DMS53 (cell line): ENCODE measurements at regions not wholly inside any gene's neighbourhood (a gene's known extent, or its start where the extent isn't known, plus 50 kb on each side); places are given as distances from the start of the nearest gene placed in this dataset.
"Not testable (repeated sequence)": the region's sequence is repeated elsewhere in the genome, so short reads cannot be mapped to it uniquely, and the experiment has no call there.

Experiments used
- DNase-seq: peaks from one replicate; lab custom pipeline; 2025; lab: John Stamatoyannopoulos, UW

DNA sequence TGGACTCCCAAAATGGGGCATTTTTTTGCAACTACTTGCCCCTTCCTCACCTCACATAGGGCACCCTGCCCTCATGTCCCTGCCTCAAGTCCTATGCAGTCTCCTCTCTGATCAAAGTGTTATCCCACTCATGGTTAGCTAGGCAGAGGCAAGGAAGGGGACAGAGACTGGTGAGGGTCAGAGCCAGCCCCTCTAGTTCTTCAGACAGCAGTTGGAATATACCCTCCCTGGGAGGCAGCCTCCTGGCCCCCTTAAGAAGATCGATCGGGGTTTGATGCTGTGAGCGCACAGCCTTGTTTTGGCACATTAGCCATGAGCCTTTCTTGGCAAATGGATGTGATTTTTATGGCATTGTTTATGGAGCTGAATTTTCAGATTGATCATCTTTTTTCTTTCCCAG lies 436.9 kb downstream of the BUD13 start:
- DNase-seq, result no peak

GRCh38 chr11:116335078-116335477 lies 437.7 kb downstream of the BUD13 start:
- no peak for DNase-seq

DNA sequence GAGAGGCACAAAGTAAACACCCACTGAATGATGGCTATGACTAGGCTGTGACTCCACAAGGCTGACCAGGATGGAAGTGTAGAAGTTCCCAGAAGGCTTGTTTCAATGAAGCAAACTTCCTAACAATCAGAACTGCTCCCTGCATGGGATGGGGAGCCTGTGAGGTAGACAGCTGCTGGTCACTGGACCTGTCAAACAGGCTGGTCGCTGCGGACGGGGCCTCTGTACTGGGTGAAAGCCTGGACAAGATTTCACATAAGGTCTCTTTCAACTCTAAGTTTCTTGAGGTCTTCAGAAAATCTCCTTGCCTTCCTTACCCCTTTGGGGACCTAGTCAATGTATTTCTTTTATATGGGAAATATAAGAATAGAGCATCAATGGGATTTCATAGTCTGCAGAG lies 438.2 kb downstream of the BUD13 start:
- peak; percentile 34 for DNase-seq

- peak; percentile 19 for DNase-seq
These were observed 439.7 kb downstream of the BUD13 start for GRCh38 chr11:116333001-116333535.

DNA sequence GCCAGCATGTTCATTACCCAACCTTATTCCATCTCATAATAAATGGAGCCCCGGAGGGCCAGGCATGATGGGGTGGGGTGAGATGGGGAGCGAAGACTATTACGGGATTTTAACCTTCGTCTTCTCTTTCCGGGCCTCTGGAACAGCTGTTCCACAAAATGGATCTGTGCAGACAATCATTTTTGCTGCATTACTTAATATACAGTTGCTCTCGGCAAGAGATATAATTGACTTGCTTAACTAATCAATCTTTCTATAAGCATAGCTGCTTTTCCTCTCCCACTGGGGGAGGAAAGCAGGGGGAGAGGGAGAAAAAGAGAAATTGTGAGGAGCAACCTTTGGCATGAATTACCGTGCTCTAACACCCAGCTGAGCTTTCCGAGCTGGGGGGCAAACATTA lies 440.4 kb downstream of the BUD13 start:
- no peak for DNase-seq

GRCh38 chr11:116331381-116331780 lies 441.4 kb downstream of the BUD13 start:
- no peak for DNase-seq

DNA sequence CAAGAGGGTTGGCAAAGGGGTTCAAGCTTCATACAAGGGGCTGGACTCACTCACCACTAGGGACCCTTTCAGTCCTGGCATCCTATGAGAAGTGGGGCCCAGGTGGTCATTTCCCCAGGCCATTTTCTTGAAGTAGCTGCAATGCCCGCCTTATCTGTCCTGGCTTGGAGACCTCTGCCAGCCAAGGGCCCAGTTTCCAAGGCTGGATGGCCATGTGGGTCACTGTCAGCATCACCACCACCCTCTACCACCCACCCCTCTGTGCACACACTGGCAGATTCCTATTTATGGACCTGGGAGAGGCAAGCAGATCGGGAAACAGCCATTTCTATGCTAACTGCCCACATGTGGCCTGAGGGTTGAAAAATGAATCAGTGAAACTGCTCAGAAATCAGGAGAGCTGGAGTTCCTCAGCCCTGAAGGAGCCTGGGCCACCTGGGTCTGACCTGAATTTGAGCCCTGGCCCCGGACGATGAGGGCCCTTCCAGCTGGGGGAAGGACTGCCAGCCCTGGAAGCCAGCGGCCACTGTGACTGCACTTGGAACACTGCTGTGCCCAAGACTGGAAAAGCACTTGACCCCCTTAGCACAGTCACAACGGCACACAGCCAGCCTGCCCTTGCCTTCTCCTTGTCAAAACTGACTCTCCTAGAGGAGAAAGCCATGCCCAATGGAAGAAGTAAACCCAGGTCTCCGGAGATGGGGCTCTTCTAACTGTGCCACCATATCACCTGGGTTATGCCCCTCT lies 442.2 kb downstream of the BUD13 start:
- DNase-seq, result no peak

DNA sequence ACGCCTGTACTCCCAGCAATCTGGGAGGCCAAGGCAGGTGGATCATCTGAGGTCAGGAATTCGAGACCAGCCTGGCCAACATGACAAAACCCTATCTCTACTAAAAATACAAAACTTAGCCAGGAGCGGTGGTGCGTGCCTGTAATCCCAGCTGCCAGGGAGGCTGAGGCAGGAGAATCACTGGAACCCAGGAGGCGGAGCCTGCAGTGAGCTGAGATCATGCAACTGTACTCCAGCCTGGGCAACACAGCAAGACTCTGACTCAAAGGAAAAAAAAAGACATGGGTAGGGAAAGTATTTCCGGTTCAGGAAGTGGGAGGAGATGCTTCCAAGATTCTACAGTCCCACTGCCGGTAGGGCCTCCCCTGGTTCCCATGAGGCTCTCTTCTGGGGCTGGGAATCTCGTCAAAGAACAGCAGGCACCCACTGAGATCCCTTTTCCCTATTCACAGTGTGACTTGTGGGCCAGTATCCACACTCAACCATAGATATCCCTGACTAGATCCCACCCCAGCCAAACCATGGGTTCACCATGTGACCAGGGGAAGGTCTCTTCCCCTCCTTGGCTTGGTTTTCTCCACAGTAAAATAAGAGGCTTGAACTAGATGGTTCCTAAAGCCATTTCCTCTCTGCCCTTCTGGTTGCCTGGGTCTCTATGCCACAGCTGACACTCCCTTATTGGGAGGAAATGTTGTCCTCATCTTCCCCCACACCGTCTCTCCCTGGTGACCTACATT lies 443.3 kb downstream of the BUD13 start:
- DNase-seq, result no peak

DNA sequence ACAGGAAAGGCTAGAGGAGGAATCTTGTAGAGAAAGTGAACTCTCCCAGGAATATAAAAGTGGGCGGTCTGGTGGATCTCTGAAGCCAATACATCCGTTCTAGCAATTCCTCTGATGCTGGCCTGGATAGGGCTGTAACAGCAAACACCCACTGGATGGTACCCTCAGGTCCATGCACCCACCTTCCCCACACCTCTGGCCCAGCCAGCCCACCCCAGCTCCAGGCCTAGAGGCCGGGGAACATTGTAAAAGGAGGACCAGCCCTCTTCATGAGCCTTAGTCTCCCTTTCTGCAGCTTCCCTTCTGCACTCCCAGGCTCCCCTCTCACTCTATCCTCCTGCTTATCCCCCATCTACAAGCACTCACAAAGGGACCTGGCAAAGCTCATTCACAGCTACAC lies 443.9 kb downstream of the BUD13 start:
- DNase-seq, result no peak

DNA sequence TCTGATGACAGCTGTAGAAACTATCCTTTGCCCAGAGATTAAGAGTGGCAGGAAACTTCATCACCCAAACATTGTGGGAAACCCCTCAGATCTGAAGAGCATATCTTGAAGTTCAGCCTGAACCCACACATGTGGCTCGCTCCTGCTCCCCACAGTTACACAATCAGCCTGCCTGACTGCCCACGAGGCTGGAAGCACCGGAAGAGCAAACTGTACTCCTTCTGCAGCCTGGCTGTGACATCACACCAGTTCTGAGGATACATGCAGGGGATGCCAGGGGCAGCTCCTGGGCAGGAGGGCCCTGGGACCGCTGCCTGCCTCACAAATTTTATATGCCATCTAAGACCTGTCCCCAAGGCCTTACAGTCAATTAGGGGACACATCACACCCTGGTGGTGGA lies 444.4 kb downstream of the BUD13 start:
- no peak for DNase-seq

DNA sequence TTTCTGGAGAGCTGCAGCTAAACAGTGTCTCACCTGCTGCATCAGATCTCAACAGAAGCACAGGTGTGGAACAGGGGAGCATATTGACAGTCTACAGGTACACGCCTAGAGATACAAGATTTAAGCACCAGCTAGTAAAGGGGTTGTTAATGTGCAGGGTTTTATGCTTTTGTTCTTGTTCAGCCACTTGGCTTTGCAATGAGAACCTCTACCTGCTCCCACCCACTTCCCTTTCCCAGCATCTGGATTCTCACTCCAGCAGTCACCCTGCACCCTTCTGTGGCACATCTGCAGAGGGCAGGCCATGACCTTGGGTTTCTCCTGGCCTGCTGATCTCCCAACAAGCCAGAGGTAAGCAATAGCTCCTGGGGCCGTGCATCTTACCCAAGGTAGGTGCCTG lies 446.6 kb downstream of the BUD13 start:
- DNase-seq, result no peak

- no peak for DNase-seq
These were observed 447.5 kb downstream of the BUD13 start for GRCh38 chr11:116325247-116325646.

DNA sequence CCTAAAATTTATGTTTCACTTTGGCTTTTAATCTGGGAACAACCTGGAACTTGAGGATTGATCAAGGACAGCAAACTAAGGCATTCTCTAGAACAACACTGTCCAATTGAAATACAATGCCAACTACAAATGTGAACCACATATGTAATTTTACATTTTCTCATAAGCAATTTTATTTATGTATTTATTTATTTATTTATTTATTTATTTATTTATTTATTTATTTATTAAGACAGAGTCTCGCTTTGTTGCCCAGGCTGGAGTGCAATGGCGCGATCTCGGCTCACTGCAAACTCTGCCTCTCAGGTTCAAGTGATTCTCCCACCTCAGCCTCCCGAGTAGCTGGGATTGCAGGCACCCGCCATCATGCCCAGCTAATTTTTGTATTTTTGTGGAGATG lies 448.7 kb downstream of the BUD13 start:
- not testable (repeated sequence) for DNase-seq

- DNase-seq, result no peak
These were observed 455.6 kb downstream of the BUD13 start for GRCh38 chr11:116317212-116317611.

- DNase-seq, result no peak
These were observed 458.8 kb downstream of the BUD13 start for GRCh38 chr11:116314006-116314405.

DNA sequence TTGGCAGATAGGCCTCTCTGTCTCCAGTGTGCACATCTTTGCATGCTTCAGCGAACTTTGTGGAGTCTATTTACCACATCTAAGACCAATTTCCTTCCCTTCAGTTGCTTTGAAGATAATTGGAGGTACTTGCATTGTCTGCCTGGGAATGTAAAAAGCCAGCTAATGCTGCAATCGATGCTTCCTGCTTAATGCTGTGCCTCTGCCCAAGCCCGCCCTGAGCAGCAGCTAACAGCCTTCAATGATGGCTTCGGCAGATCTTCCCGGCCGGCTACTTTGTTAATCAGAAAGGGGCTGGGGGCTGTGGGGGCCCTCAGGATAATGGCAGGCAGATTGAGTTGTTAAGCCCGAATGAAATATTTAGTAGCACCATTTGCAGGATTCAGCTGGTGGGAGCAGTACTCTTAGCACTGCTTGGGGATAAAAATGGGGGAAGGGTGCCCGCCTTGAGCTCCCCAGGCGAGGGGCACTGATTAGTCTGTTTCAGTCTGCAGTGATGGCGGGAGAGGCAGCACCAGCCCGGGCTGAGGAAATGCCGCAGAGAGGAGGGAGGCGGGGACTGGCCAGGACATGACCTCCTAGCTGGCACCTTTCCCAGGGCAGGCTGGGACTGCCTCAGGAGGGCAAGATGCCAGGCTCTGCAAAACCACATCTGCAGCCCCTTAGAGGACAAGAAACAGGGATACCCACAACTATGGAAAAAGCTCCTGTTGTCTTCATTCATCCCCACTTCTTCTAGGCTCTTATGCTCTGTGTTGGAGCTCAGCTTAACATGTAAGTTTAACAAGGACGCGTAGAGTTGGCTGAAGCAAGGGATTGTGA lies 460.0 kb downstream of the BUD13 start:
- DNase-seq, result peak; percentile 82

DNA sequence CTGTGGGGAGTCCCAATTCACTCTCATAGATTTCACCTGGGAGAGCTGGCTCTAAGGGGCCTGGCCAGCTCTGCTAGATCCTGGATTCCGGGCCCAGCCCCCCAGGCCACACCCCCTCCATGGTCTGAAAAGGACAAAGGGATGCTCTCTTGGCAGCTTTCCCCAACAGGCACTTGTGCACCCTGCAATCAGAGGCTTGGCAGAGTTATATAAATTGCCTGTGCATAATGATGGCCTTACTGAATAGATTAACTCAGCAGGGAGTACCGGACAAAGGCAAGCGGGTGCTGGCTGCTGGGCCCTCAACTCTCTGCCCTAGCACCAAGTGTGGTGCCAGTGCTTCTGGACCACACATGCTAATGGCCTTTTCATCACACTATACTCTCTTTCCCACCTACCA lies 461.6 kb downstream of the BUD13 start:
- no peak for DNase-seq

DNA sequence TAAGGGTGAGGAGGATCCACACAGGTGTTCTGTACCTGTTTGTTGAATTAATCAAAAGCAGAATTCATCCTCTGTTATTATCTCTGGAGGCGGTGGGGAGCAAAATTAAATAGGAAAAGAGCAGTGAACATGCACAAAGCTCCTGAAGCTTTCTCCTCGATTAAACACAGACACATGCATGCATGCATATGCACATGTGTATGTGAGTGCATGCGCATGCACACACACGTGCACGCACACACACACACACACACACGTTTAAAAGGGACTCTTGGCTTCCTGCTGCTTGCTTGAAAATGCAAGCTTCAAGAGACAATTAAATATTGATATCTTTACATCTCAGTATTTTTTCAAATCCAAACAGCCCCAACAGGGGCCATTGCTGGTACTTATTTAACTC lies 462.1 kb downstream of the BUD13 start:
- DNase-seq, result no peak

DNA sequence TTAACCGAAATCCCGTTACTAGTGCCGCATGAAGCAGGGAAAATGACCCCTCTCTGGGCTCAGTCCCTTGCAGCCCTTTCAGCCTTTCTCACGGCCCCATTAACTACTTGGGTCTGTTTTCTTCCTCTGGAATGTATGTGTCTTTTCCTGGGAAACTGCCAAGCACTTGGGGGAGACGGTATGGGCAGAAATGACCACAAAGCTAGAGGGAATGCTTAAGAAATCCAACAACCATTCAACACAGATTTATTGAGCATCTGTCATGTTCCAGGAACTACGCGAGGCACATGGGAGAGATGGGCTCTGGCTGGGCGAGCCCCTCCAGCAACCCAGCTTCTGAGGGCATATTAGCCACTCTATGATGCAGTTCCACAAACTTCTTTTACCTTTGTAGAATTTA lies 462.6 kb downstream of the BUD13 start:
- no peak for DNase-seq

DNA sequence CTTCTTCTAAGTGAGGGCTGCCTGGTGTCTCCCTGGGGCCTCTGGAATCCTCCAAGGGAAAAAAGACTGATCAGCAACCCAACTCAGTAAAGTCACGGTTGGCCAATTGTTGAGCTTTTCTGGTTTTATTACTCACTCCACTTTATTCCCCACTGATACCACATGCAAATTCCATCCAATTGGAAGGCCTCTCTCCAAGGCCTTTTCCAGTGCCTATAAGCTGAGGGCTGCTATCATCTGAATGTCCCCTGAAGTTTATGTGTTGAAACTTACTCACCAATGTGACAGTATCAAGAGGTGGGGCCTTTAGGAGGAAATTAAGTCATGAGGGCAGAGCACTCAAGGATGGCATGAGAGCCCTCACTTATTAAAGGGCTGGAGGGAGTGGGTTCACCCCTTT lies 463.3 kb downstream of the BUD13 start:
- DNase-seq, result no peak

- DNase-seq, result no peak
These were observed 470.0 kb downstream of the BUD13 start for GRCh38 chr11:116302756-116303155.

DNA sequence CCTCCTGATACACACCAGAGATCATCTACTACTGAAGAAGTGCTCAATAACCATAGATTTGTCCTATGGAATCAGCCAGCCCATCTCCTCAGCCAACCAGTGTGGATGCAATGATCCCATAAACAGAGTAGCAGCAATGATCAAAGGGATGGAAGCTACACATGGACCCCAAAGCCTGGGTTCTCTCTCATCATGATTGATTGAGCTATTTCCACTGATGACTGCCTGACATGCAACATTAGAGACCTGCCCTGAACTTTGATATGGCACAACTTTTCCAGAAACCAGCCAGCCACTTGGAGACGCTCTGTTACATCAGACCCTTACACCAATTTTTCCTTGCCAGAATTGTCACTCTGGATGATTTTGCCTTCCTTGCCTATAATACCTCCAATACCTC lies 471.6 kb downstream of the BUD13 start:
- DNase-seq, result no peak

DNA sequence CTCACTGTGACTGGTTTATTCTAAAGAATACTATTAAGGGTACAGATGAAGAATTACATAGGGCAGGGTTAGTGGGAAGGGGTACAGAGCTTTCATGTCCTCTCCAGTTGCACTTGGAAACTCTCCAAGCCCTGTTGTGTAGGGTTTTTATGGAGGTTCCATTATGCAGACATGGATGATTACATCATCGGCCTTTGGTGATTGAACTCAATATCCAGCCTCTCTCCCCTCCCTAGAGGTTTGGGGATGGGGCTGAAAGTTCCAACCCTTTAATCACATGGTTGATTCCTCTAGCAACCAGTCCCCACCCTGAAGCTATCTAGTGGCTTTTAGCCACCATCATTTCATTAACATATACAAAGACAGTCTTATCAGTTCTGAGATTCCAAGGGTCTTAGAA lies 472.6 kb downstream of the BUD13 start:
- DNase-seq, result no peak
